Brain microvascular endothelial cell (primary cell): ENCODE measurements at regions not wholly inside any gene's neighbourhood (a gene's known extent, or its start where the extent isn't known, plus 50 kb on each side); places are given as distances from the start of the nearest gene placed in this dataset.

Experiments
- DNase-seq: peaks from one replicate; pipeline ENCODE4 v3.0.0-alpha.2; 2020
- H3K27ac ChIP-seq: fragments of 250-450 bp; sonication (Bioruptor Pico); 2 replicates; pipeline ENCODE4 v1.5.1; 2020; ENCODE audit warnings: mild to moderate bottlenecking, moderate library complexity
- H3K27me3 ChIP-seq: fragments of 250-450 bp; sonication (Bioruptor Pico); replicated peaks from 2 replicates; pipeline ENCODE4 v1.5.1; 2020; ENCODE audit warnings: mild to moderate bottlenecking
- H3K36me3 ChIP-seq: fragments of 250-450 bp; sonication (Bioruptor Pico); replicated peaks from 2 replicates; pipeline ENCODE4 v1.5.1; 2020; ENCODE audit warnings: mild to moderate bottlenecking
- H3K4me3 ChIP-seq: 2 replicates; pipeline ENCODE4 v1.5.1; 2011; ENCODE audit warnings: low read depth, mild to moderate bottlenecking, control low read depth, low read length, moderate library complexity
- CTCF ChIP-seq: IDR thresholded peaks from 2 replicates; pipeline ENCODE4 v1.5.1; 2011; ENCODE audit warnings: low read depth, mild to moderate bottlenecking, moderate library complexity, low read length, control low read depth, inconsistent platforms; ENCODE audit errors: missing control alignments
- in situ Hi-C: cut with HindIII; loops from 2 replicates; pipeline ENCODE4 v1.10.0; 2017; ENCODE audit warnings: low sequenced_read_pairs, low pct_ligation_motif_present

- H3K27ac ChIP-seq, result no peak overlapping the region
- no peaks in the 10 kb centered on the region for H3K36me3 ChIP-seq
- no peaks in the 10 kb centered on the region for H3K27me3 ChIP-seq
- in situ Hi-C loops, result no loop called here
- no peak for DNase-seq
- no peak overlapping the region for H3K4me3 ChIP-seq
- no peak for TF ChIP-seq CTCF
These were observed 2184.6 kb upstream of the PIK3C3 start for GRCh38 chr18:39770399-39770798.

GRCh38 chr18:39764873-39765272 is 2190.2 kb upstream of the PIK3C3 start:
- H3K36me3 ChIP-seq, result no peaks in the 10 kb centered on the region
- no peak for TF ChIP-seq CTCF
- in situ Hi-C loops, result no loop called here

GRCh38 chr18:39761273-39761672 is 2193.8 kb upstream of the PIK3C3 start:
- in situ Hi-C loops, result no loop called here
- H3K4me3 ChIP-seq, result no peak overlapping the region
- no peak for DNase-seq

More at GRCh38 chr18:39764873-39765272, 2190.2 kb upstream of the PIK3C3 start:
- Histone ChIP-seq H3K4me3 (no peak overlapping the region), H3K27ac (no peak overlapping the region), H3K27me3 (no peaks in the 10 kb centered on the region)
- no peak for DNase-seq

GRCh38 chr18:39759926-39760325 is 2194.3 kb upstream of the CELF4 start:
- in situ Hi-C loops, result no loop called here
- no peak overlapping the region for H3K4me3 ChIP-seq
- no peaks in the 10 kb centered on the region for H3K36me3 ChIP-seq
- TF ChIP-seq CTCF, result no peak
- no peak overlapping the region for H3K27ac ChIP-seq
- no peak for DNase-seq
- H3K27me3 ChIP-seq, result no peaks in the 10 kb centered on the region

More at GRCh38 chr18:39761273-39761672, 2193.8 kb upstream of the PIK3C3 start:
- TF ChIP-seq CTCF, result no peak
- H3K36me3 ChIP-seq, result no peaks in the 10 kb centered on the region
- H3K27me3 ChIP-seq, result no peaks in the 10 kb centered on the region
- no peak overlapping the region for H3K27ac ChIP-seq

GRCh38 chr18:39753178-39753577 is 2187.6 kb upstream of the CELF4 start:
- Histone ChIP-seq H3K27me3 (no peaks in the 10 kb centered on the region), H3K36me3 (no peaks in the 10 kb centered on the region), H3K27ac (no peak overlapping the region), H3K4me3 (no peak overlapping the region)
- in situ Hi-C loops, result no loop called here
- no peak for DNase-seq
- TF ChIP-seq CTCF, result no peak

- in situ Hi-C loops, result no loop called here
- no peaks in the 10 kb centered on the region for H3K36me3 ChIP-seq
- no peak overlapping the region for H3K4me3 ChIP-seq
- no peak overlapping the region for H3K27ac ChIP-seq
- DNase-seq, result no peak
- H3K27me3 ChIP-seq, result no peaks in the 10 kb centered on the region
- TF ChIP-seq CTCF, result no peak
These were observed 2186.8 kb upstream of the CELF4 start for GRCh38 chr18:39752351-39752750.
